HUES48 (cell line): ENCODE measurements at regions not wholly inside any gene's neighbourhood (a gene's known extent, or its start where the extent isn't known, plus 50 kb on each side); places are given as distances from the start of the nearest gene placed in this dataset.

ENCODE experiments used
- H3K27ac ChIP-seq: one replicate; pipeline ENCODE4 v1.7.0; 2013; ENCODE audit warnings: low read depth, low read length, inconsistent platforms
- H3K27me3 ChIP-seq: 2 replicates; pipeline ENCODE4 v1.6.1; 2013; ENCODE audit warnings: mild to moderate bottlenecking, low read length; ENCODE audit not compliant: control insufficient read depth, insufficient read depth
- H3K36me3 ChIP-seq: 2 replicates; pipeline ENCODE4 v1.6.1; 2013; ENCODE audit warnings: low read length; ENCODE audit not compliant: control insufficient read depth, insufficient read depth
- H3K4me1 ChIP-seq: 2 replicates; pipeline ENCODE4 v1.6.1; 2013; ENCODE audit warnings: mild to moderate bottlenecking, low read length; ENCODE audit not compliant: control insufficient read depth, insufficient read depth
- H3K4me3 ChIP-seq: 2 replicates; pipeline ENCODE4 v1.5.1; 2013; ENCODE audit warnings: mild to moderate bottlenecking, low read depth, low read length
- H3K9ac ChIP-seq: 2 replicates; pipeline ENCODE4 v1.6.1; 2013; ENCODE audit warnings: mild to moderate bottlenecking, low read depth, low read length, moderate library complexity
- H3K9me3 ChIP-seq: 2 replicates; pipeline ENCODE4 v1.6.1; 2013; ENCODE audit warnings: low read length; ENCODE audit not compliant: control insufficient read depth, insufficient read depth

DNA sequence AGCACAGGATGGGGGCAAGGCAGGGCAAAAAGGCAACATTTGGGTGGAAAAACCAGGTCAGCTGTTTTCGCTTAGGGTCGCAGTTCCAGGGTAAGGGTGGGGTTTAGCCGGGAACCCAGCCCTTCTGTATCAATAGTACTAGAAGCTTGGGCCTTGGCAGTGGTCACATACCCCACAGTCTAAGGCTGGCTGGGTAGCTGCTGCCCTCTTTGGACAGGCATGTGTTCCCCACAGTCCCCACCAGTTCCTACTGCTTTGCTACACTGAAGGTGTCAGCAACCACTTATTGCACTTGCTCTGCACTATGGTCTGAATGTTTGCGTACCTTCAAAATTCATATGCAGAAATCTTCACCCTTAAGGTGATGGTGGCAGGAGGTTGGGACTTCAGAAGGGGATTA lies 349.8 kb downstream of the LTN1 start:
- no peaks in the 10 kb centered on the region for H3K36me3 ChIP-seq
- no peak overlapping the region for H3K9ac ChIP-seq
- H3K4me3 ChIP-seq: no peak overlapping the region
- H3K9me3 ChIP-seq: no peaks in the 10 kb centered on the region
- H3K27me3 ChIP-seq: no peaks in the 10 kb centered on the region
- no peak overlapping the region for H3K27ac ChIP-seq
- no peaks in the 10 kb centered on the region for H3K4me1 ChIP-seq

DNA sequence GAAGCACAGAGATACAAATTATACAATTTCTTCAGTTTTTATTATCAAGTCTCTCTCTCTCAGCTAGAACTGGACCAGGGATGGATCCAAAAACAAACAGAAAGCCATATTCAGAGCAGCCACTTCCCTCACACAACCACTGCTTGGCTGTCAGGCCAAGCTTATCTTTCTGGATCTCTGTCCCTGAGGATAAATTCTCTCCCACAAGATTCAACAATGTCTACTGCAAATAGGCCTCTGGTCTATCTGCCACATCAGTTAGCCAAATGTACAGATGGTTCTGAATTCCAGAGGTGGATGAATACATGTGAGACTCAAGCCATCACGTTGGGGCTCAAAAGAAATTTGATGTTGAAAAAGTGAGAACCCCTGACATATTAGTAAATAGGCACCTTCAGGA lies 350.9 kb downstream of the LTN1 start:
- no peaks in the 10 kb centered on the region for H3K36me3 ChIP-seq
- H3K4me1 ChIP-seq: no peaks in the 10 kb centered on the region
- no peak overlapping the region for H3K4me3 ChIP-seq
- H3K27ac ChIP-seq: no peak overlapping the region
- H3K9me3 ChIP-seq: no peaks in the 10 kb centered on the region
- H3K27me3 ChIP-seq: no peaks in the 10 kb centered on the region
- no peak overlapping the region for H3K9ac ChIP-seq

DNA sequence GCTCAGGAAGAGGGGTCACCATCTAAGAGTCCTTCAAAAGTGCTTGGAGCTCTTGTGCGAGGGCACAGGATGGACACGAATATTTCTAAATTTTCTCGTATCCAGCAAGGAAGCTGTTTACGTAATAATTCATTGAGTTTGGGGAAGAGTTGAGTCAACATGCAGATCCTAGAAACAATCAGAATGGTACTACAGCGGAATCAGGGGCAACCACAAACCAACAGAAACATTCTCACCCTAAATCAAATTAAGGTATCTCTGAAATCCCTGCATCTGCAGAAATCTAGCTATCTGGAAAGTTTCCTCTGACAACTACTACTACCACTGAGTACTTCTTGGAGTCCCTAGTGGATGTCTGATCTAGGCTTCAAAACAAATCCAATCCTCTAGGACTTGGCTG lies 352.4 kb downstream of the LTN1 start:
- H3K9me3 ChIP-seq: no peaks in the 10 kb centered on the region
- H3K27ac ChIP-seq: no peak overlapping the region

DNA sequence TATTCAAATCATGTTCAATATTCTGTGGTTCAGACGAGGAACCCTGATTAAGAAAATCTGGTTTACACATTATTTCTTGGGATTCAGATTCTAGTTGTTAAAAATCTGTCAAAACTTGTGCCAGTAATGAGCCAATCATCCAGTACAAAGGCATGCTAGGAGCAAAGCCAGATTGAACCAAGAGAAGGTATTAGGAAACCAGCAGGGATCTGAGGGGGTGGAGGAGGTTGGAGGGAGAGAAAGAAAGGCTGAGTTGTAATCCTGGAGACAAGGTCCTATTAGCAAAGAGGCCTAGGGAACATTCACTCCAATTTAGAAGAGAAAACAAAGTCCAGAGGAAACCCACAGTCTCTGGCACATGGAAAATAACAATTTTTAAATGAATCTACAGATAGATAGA lies 352.9 kb downstream of the LTN1 start:
- no peak overlapping the region for H3K4me3 ChIP-seq
- H3K27ac ChIP-seq: no peak overlapping the region
- H3K36me3 ChIP-seq: no peaks in the 10 kb centered on the region
- no peak overlapping the region for H3K9ac ChIP-seq
- no peaks in the 10 kb centered on the region for H3K9me3 ChIP-seq
- H3K27me3 ChIP-seq: no peaks in the 10 kb centered on the region
- H3K4me1 ChIP-seq: no peaks in the 10 kb centered on the region

More for the DNA sequence above, 352.4 kb downstream of the LTN1 start:
- Histone ChIP-seq H3K9ac (no peak overlapping the region), H3K4me3 (no peak overlapping the region), H3K36me3 (no peaks in the 10 kb centered on the region), H3K4me1 (no peaks in the 10 kb centered on the region), H3K27me3 (no peaks in the 10 kb centered on the region)

DNA sequence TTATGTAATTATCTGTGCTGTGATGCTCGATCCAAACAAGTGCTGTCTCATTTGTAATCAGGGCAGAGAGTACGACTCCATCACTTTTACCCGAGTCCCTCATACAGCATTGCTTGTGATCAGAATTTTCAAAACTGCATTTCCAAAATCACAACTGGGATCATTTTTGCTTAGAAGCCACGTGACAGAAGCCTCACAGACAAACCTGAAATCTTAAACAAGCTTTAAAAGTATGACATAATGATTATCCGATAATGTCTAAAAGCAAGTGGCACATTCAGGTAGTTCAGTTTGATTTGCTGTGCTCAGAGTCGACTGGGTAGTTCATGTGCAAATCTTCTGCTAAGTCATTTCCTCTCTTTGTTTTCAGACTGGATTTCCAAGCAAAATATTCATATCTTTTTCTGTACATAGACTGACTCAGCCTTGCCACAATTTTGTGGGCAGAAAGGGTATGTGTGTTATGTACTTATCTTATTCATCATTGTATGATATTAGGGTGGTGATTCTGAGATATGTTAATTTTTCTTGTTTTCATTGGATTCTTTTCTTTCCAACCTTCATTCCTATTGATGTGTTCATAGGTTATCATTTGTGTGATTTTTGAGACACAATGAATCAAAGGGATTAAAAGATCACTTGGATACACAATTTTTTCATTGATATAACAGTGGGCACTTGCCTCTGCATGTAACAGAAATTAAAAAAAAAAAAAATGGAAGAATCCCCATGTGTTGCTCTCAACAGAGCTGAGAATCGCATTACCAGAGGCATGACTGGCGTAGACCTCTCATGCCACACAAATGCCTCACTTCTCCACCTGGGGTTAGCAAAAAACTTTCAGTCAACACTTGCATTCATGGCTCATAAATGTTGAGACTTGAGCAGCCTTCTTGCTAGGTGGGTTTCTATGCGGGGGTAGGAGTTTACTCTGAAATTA lies 355.7 kb downstream of the LTN1 start:
- H3K9ac ChIP-seq: no peak overlapping the region
- no peak overlapping the region for H3K27ac ChIP-seq
- no peaks in the 10 kb centered on the region for H3K27me3 ChIP-seq
- H3K9me3 ChIP-seq: no peaks in the 10 kb centered on the region
- no peak overlapping the region for H3K4me3 ChIP-seq
- no peaks in the 10 kb centered on the region for H3K36me3 ChIP-seq
- no peaks in the 10 kb centered on the region for H3K4me1 ChIP-seq

DNA sequence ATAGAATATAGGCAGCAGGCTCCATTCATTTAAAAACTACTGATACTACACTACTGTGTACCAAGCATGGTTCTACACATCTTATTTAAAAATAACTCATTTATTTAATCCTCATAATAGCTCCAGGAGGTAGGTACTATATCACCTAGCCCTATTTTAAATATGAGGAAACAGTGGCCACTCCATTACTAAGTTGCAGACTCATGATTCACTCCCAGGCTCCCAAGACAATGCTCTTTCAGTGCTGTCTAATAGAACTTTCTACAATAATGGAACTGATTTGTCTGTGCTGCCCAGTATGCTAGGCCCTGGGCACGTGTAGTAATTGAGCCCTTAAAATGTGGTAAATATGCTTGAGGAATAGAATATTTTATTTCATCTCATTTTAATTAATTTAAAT lies 357.1 kb downstream of the LTN1 start:
- H3K4me3 ChIP-seq: no peak overlapping the region
- H3K4me1 ChIP-seq: no peaks in the 10 kb centered on the region
- no peak overlapping the region for H3K9ac ChIP-seq
- H3K27me3 ChIP-seq: no peaks in the 10 kb centered on the region
- H3K36me3 ChIP-seq: no peaks in the 10 kb centered on the region
- H3K27ac ChIP-seq: no peak overlapping the region
- H3K9me3 ChIP-seq: no peaks in the 10 kb centered on the region

DNA sequence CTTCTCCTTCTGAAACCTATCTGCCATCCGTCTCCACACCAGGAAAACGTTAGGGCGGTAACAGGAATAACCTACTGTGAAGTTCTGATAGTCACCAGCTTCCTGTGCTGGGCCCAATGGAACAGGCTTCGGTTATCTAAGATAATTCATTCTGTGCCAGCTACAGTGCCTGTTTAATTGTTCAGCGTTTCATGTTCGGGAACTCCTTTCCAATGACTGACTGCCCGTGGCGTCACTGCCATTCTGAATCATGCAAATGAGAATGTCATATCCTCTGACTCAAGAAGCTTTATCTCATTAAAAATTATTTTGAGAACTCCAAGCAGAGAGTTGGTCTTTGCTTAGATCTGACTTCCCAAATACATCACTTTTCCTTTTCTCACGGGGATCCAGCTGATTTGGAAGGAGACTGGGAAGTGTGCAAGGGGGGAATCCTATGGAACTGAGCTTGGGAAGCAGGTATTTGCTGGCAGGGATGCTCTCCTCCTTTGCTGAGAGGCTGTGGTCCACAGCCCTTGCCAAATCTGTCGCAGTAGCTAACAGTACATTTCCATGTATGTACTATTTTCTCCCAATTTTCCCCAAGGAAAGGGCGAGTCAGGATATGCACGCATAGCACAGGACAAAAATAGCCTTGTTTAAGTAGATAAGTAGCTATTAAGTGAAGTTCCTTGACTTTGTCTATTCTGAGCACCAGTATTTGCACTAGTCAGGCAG lies 358.7 kb downstream of the LTN1 start:
- Histone ChIP-seq H3K36me3 (no peaks in the 10 kb centered on the region), H3K27ac (no peak overlapping the region), H3K27me3 (no peaks in the 10 kb centered on the region), H3K9ac (no peak overlapping the region), H3K4me1 (no peaks in the 10 kb centered on the region), H3K4me3 (no peak overlapping the region), H3K9me3 (no peaks in the 10 kb centered on the region)

DNA sequence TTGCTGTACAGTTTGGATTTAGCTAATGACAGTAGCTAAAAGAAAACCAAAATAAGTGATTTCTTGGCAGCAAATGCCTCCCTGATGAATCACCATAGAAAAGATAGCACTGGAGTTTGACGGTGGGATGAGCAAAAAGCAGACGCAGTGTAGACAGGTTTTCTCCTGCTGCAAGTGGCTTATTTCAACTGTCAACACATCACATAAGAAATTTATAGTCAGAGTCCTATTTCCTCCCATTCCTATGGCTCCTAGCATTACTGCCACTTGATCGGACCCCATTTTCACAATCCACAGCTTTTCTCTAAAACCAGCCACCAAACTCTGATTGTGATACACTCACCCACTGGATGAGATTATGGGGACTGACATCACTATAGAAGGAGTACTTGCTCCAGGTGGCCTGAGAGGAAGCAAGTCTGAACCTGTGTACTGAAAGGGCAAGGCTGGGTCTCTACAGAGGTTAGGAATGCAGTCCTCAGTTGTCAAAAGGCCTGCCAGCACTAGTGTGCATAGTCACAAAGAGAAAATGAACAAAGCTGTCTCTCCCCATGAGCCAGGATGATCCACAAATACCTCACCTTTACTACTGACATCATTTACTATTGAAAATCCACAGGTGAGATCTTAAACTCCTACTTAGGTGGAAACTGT lies 359.8 kb downstream of the LTN1 start:
- Histone ChIP-seq H3K9ac (no peak overlapping the region), H3K27ac (no peak overlapping the region), H3K27me3 (no peaks in the 10 kb centered on the region), H3K9me3 (no peaks in the 10 kb centered on the region), H3K4me3 (no peak overlapping the region), H3K4me1 (no peaks in the 10 kb centered on the region), H3K36me3 (no peaks in the 10 kb centered on the region)

DNA sequence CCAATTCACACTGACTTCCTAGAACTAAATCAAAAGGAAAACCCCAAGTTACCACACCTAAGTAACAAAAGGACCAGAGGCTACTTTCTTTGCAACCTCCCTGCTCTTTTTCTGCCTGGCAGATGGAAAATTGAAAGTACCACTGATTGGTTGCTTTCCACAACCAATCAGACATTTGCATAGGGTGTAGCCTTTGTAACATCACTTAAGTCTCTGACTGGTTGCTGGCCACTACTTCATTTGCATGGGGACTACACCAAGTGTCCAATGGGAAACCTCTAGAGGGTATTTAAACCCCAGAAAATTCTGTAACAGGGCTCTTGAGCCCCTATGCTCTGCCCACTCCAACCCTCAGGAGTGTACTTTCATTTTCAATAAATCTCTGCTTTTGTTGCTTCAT lies 365.0 kb downstream of the LTN1 start:
- Histone ChIP-seq H3K4me1 (no peaks in the 10 kb centered on the region), H3K27ac (no peak overlapping the region), H3K9me3 (no peaks in the 10 kb centered on the region), H3K9ac (no peak overlapping the region), H3K4me3 (no peak overlapping the region), H3K36me3 (no peaks in the 10 kb centered on the region), H3K27me3 (no peaks in the 10 kb centered on the region)

DNA sequence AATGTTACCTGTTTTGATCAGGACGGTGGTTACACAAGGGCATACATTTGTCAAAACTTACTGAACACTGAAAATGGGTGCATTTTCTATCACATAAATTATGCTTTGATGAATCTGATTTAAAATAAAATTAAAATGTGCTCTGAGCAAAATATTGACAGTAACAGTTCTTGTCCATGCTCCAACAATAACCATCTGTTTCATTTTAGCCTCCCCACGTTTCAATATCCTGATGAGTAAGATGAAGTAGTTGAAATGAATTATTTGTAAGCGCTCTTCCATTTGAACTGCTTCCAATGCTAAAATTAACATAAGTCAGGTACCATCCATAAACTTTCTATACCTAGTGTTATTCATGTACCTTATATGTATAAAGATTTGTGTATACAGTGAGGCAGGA lies 365.4 kb downstream of the LTN1 start:
- no peaks in the 10 kb centered on the region for H3K9me3 ChIP-seq
- no peaks in the 10 kb centered on the region for H3K36me3 ChIP-seq
- no peaks in the 10 kb centered on the region for H3K4me1 ChIP-seq
- no peaks in the 10 kb centered on the region for H3K27me3 ChIP-seq
- H3K4me3 ChIP-seq: no peak overlapping the region
- no peak overlapping the region for H3K9ac ChIP-seq
- H3K27ac ChIP-seq: no peak overlapping the region

DNA sequence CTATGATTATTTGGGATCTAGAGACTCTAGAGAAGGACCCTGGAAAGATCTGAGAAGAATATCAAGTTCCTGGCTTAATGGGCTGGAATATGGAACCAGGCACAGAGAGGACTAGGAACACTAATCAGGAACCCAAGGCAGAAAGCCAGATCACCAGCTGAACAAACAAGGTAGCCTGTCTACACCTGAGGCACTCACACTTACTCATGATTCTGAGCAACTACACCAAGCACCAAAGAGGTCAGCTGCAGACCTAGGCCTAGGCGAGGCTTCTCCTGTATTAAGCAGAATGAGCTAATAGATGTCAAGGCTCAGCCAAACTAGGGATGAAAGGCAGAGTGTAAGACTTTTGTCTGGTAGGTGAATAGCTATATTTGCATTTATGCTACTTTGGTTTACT lies 368.1 kb downstream of the LTN1 start:
- no peaks in the 10 kb centered on the region for H3K36me3 ChIP-seq
- H3K9me3 ChIP-seq: no peaks in the 10 kb centered on the region
- no peak overlapping the region for H3K9ac ChIP-seq
- H3K27ac ChIP-seq: no peak overlapping the region
- H3K4me3 ChIP-seq: no peak overlapping the region
- H3K27me3 ChIP-seq: no peaks in the 10 kb centered on the region
- H3K4me1 ChIP-seq: no peaks in the 10 kb centered on the region
